ENCODE measurements at regions not wholly inside any gene's neighbourhood (a gene's known extent, or its start where the extent isn't known, plus 50 kb on each side); places are given as distances from the start of the nearest gene placed in this dataset.
"Not testable (repeated sequence)": the region's sequence is repeated elsewhere in the genome, so short reads cannot be mapped to it uniquely, and the experiment has no call there.

DNA sequence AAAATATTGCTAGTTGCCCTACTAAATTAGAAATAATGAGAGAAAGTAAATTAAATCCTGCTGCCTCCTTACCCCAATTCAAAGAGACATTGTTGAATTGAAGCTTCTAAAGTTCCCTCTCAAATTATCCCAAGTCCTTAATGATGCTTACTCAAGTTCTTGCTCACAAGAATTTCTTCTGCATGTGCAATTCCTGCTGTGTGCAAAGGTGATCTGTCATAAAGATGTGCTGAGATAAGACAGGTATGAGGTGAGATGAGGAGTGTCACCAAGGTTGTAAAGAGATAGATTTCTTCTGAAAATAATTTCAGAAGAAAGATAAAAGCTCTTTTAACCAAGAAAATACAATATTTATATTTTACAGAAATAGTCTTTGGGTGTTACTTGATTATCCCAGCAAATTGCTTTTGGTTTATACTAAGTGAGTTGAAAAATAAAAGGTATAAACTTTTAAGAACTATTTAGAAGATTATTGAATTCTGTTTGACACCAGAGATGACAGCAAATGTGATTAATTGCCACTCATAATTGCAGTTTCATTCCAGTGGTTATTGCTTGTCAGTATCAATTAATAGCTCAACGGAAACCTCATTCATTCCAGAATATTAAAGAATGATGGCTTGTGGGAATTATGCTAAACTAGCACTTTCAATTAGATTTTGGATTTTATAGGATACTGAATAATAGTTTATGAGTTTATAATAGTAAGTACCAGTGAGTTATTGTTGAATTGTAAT, 674.3 kb downstream of the STK39 start:
- DNase-seq: no peak

DNA sequence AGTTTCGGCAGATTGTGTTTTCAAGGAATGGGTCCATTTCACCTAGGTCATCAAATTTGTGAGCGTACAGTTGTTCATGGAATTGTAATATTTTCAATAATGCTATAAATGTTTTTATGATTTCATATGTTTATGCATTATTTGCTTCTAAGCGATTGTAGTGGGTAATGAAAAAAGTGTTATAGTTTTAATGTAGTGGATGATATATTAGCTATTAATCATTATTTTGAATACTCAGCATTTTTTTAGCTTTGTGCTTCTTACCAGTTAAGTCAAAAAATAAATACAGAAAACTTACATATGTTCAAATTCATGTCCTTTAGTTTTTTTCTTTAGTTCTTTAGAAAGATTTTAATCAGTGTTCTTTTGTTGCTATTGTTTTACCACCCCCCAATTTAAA, 677.0 kb downstream of the STK39 start:
- no peak for DNase-seq

DNA sequence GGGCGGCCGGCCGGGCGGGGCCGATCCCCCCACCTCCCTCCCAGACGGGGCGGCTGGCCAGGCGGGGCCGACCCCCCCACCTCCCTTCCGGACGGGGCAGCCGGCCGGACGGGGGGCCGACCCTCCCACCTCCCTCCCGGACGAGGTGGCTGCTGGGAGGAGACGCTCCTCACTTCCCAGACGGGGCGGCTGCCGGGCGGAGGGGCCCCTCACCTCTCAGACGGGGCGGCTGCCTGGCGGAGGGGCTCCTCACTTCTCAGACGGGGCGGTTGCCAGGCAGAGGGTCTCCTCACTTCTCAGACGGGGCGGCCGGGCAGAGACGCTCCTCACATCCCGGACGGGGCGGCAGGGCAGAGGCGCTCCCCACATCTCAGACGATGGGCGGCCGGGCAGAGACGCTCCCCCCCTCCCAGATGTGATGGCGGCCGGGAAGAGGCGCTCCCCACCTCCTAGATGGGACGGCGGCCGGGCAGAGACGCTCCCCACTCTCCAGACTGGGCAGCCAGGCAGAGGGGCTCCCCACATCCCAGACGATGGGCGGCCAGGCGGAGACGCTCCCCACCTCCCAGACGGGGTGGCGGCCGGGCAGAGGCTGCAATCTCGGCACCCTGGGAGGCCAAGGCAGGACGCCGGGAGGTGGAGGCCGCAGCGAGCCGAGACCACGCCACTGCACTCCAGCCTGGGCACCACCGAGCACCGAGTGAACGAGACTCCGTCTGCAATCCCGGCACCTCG, 675.8 kb downstream of the XIRP2 start:
- not testable (repeated sequence) for DNase-seq

DNA sequence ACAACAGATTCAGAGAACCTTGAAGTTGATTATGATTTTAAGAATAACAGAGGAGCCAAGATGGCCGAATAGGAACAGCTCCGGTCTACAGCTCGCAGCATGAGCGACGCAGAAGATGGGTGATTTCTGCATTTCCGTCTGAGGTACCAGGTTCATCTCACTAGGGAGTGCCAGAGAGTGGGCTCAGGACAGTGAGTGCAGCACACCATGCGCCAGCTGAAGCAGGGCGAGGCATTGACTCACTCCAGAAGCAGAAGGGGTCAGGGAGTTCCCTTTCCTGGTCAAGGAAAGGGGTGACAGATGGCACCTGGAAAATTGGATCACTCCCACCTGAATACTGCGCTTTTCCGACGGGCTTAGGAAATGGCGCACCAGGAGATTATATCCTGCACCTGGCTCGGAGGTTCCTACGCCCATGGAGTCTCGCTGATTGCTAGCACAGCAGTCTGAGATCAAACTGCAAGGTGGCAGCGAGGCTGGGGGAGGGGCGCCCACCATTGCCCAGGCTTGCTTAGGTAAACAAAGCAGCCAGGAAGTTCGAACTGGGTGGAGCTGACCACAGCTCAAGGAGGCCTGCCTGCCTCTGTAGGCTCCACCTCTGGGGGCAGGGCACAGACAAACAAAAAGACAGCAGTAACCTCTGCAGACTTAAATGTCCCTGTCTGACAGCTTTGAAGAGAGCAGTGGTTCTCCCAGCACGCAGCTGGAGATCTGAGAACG, 670.2 kb downstream of the XIRP2 start:
- DNase-seq: not testable (repeated sequence)

DNA sequence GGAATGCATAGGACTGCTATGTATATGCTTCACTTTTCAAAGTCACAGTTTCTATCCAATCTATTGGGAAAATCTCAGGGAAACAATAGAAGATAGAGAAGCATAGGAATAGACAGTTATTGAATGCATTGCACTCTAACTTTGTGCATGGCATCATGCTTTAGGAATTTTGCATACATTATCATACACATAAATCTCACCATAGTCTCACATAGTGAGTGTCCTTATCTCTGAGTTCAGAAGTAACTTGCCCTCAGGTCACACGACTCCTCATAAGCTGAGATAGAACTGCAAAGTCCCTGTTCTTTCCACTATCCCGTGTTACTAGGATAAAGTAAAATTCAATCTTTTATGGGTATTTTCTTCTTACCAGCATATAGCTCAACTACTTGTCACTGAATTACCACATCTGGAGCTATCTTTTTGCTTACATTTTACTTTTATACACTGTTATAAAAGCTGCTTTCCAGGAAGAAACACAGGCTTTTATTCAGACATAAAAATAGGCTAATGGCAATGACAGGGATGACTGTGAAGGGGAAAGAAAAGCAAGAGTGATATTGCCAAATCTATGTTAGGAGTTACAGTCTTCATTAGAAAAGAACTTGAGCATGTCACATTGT, 666.9 kb downstream of the XIRP2 start:
- no peak for DNase-seq

DNA sequence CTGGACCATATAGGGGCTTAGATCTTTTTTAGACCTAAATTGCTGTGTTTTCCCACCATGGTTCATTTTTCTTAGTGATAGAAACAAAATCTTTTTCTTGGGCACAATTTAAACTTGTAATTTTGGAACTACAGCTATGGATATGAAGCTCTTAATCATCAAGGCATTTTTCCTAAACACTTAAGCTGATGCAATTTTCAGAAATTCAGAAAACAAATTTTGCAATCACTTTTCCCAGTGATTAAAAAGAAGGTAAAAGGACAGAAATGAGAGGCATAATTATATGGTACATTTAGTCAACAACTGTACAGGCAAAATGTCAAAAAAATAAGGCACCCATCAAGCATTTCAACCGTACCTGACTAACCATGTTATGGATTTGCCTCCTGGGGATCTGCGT, 665.4 kb downstream of the XIRP2 start:
- no peak for DNase-seq

DNA sequence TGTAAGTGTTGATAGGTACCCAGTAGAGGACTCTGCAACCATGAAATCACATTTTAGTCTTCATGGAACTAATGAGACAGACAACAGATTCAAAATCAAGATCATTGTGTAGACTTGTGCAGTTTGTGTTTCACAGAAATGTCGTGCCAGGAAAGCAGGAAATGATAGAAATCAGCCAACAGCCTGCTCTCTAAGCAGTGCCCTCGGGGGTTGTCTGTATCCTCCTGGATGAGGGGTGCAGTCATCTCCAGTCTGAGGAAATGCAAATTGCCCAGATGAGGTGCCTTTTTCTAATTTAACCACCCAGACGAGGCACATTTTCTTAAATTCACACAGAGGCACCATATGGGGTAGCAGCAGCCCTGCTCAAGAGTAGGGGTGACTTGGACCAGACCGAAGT, 663.1 kb downstream of the XIRP2 start:
- DNase-seq: no peak

DNA sequence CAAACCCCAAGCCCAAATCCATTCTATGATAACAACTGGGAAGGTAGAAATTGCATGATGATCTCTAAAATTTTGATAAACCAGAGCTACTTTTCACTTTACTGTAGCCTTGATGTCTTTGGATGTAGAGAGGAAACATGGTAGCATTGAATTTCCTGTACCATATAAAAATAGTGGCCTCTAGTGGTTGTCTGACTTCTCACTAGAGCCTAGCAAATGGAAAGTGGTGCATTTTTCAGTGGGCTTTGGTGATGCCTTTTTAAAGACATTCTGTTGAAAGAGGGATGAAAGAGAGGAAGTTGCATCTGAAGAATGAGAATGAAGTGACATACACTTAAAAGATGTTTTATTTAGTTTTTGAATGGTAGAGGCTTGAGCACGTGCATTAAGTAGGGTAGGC, 662.2 kb downstream of the XIRP2 start:
- DNase-seq: peak; percentile 20

DNA sequence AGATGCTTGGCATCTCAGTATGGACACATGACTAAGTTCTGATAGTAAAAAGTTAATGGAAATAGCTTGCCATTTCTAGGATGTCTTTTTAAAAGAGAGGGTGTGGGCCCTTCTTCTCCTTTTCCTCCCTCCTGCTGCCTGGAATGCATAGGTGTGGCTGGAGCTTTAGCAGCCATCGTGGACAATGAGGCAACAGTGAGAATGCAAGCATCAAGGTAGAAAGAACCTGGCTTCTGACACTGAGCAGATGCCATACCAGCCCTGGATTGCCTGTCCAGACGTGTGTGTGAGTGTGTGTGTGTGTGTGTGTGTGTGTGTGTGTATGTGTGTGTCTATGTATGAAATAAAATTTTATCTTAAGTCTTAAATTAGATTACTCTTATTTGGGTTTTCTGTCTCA, 660.1 kb downstream of the XIRP2 start:
- DNase-seq: no peak

DNA sequence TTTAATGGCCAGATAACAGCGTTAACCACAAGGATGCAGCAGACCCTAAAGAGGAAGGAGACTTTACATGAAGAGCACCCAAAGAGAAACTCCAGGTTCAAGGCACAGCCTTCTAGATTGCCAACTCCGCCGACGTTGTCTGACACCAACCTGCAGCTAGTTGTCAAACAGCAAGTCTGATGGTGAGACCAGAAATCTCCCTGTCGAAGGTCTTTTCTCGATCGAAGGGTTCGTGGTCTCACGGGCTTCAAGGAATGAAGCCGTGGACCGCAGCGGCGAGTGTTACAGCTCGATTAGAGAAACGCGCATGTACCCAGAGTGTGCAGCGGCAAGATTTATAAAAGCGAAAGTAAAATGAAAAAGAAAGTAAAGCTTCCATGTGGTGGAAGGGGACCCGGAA, 656.3 kb downstream of the XIRP2 start:
- DNase-seq: no peak

DNA sequence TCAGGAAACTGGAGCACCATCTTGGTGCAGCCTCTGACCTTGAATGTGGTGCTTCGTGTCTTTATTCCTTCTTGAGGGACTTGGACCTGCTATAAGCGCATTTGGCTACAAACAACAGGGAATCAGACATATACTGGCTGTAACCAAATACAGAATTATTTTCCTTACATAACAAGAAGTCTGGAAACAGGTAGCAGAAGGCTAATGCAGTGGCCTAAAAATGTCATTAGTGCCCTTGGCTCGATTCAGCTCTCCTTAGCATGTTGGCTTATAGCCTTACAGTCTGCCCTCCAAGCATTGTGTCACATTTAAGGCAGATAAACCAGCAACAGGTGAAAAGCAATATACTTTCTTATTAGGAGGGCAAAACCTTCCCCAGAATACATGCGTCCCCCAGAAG, 655.4 kb downstream of the XIRP2 start:
- no peak for DNase-seq

DNA sequence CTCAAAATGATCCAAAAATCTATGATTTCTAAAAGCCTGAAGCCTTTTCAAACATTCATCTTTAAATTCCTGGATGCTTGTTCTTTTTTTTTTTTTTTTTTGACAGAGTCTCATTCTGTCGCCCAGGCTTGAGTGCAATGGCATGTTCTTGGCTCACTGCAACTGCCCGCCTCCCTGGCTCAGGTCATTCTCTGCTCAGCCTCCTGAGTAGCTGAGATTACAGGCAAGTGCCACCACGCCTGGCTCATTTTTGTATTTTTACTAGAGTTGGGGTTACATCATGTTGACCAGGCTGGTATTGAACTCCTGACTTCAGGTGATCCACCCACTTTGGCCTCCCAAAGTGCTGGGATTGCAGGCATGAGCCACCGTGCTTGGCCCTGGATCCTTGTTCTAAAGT, 649.5 kb downstream of the XIRP2 start:
- no peak for DNase-seq

DNA sequence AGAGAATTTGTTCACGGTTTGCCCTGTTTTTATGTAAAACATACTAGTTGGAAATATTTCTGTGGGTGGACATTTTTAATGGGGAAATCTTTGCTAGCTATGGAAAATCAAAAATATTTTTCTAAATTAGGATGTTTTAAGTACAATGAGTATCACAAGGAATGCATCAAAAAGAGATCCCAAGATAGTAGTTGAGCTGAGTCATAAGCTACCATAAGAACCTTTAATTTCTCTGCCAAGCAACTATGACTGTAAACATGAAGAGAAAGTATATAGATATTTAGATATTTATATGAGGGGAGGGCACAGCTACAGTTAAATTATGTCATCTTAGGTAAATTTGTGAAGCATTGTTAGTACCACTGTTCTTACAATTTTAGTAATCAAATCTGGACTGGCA, 646.2 kb downstream of the XIRP2 start:
- DNase-seq: no peak

DNA sequence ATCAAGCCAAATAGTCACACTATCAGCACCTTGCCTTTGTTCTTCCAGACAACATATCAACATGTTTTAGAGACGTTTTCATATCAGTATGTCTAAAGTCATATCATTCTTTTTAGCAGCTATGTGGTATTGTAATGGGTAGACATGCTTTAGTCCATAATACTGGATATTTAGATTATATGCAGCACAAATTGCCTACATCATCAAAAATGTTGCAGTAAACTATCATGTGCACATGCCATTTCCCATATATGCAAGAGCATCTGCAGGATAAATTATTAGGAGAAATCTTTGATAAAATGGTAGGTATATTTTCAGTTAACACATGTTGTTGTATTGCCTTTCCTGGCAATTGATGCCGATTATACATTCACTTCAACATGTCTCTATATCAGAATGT, 636.5 kb downstream of the XIRP2 start:
- DNase-seq: no peak

DNA sequence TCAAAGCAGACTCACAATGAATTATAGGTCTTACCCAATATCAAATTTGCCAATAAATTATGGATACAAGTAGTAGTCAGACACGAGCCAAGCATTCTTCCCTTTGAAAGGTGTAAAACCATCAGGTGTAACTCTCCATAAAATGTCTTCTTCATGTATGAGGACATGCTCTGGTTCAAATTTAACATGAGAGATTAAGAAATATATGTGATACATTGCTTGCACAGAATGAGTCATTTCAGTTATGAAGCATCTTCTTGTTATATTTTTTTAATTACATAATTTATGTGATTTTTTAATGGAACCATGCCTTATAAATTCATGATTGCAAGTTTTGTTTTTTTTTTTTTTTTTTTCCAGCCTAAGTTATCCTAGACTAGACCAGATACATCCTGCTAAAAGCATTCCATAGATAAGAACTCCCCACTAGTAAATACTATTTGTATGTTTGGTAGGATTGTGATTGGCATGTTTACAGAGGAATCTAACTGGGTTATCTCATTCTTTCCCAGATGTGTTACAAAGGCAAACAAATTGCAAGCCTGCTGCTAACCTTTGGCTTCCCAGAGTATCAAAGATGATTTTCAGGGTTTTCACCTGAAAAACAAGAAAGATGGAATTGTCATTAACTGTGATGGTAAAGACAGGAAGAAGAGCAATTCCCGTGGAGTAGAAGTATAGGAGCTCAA, 621.9 kb downstream of the XIRP2 start:
- no peak for DNase-seq

DNA sequence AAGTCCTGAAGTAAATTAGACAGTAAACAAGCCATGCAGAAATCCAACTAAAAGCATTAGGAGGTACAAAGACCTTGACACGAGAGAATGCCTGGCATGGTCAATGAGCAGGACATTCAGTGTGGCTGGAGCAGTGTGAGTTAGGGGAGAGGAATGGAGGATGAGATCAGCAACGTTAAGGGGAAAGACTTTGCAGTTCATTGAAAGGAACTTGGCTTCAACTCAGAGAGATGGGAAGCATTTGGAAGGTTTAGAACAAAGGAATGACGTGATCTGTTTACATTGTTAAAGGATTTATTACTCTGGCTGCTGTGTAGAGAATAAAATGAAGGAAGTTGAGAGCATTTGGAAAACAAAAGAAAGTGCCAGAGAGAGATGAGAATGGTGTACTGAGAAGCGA, 621.3 kb downstream of the XIRP2 start:
- peak; percentile 83 for DNase-seq

DNA sequence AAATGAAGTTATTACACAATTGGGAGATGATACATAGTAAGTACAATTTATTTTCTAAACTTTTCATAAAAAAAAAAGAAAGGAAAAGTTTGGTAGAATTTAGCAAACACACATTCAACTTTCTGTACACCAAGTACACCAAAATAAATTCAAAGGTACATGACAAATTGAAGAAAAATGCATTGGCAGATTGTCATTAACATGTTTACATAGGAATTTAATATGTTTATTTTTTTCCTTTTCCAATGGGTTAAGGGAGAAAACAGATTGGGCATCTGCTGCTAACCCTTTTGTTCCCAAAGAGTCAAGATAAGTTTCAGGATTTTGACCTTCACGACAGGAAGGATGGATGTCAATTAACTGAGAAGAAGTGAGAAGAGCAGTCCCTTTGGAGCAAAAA, 620.4 kb downstream of the XIRP2 start:
- DNase-seq: no peak

DNA sequence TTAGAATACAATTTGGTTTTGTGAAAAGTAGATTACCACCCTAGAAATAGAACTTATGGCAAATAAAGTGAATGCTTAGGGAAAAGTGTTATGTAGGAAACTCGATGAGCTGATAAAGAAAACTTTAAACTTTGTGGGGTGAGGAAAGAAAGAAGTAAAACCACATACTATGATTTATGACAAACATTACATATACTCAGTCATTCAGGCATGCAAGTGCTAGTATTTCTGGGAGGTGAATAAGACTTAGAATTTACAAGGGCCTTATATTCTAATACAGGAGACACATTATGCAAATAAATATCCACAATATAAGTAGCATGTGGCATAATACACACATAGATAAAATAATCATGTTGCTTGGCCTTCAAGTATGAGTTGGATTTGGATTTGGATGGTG, 618.1 kb downstream of the XIRP2 start:
- DNase-seq: no peak

DNA sequence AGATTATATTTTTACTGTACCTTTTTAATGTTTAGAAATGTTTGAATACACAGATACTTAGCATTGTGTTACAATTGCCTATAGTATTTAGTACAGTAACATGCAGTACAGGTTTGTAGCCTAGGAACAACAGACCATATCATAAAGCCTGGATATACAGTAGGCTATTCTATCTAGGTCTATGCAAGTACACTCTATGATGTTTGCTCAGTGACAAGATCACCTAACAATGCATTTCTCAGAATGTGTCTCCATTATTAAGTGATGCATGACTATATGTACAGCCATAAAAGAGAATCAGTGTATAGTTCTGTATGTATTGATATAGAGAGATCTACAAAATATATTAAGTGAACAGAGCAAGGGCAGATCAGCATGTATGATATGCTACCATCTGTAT, 616.4 kb downstream of the XIRP2 start:
- DNase-seq: no peak

DNA sequence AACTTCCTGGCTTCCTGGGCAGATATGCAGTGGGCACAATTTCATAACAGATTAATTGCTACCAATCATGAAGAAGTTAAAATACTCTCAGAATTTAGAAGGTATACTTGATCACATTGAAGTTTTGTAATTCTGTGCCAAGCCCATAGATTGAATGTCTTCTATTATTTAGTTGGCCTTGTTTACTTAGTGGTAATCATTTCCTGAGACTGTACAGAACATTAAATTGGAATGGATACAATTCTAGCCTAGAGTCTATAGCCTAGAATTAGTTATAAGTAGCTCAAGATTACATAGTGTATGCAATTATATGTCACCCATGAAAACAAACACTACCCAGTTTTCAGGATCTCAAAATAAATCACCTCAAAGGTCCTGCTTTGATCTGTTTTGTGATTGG, 615.8 kb downstream of the XIRP2 start:
- DNase-seq: no peak

DNA sequence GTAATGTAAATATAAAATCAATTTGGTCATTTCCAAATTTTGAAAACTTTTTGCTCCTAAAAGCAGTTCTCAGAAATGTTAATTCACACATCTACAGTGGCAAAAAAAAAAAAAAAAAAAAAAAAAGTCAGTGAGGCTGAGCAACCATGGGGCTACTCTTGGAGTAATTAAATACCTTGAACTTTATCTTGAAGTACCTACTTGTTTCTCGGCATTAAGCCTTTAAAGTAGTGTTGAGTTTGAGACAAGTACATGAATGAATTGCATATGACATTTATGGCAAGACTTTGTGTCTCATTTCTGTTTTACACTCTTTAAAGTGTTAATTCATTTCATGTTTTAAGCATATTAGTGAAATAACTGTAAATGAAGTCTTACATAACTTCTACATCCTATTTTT, 613.3 kb downstream of the XIRP2 start:
- no peak for DNase-seq

DNA sequence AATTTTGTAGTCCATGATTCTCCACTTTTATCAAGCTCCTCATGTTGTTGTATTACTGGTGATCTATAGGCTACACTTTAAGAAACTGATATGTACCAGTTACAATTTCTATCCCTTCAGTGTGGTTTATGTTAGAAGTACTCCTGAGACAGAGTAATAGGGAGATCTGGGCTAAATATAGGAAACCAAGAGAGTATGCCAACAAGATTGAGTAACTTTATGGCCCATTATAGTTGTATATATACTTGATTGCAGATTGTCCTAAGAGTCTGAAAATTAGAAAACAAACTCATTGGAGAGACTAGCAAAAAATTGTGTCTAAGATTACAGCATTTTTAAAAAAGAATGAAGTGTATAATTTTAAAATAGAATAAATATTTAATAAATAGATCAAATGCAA, 605.6 kb downstream of the XIRP2 start:
- DNase-seq: no peak

DNA sequence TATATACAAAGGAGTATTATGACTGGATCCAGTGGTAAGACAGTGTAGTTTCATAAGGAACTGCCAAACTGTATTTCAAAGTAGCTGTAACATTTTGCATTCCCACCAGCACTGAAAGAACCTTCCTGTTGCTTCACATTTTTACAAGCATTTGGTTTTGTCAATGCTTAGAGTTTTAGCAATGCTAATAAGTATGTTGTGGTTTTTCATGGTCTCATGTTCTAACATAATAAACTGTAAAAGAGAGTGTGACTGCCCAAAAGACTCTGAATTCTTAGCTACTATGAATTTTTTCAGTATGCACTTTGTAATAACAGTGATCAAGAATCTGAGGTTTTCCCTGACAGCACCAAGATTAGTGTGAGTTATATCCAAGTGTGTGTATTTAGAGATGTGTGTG, 604.2 kb downstream of the XIRP2 start:
- no peak for DNase-seq

Data from DMS153 (cell line).